Dedifferentiated amniotic fluid mesenchymal stem cell (primary cell): ENCODE measurements at regions not wholly inside any gene's neighbourhood (a gene's known extent, or its start where the extent isn't known, plus 50 kb on each side); places are given as distances from the start of the nearest gene placed in this dataset.

ENCODE experiments used
- DNase-seq: peaks from one replicate; pipeline ENCODE4 v3.0.0-alpha.2; 2016; ENCODE audit errors: extremely low spot score

- DNase-seq = no peak
Observed at GRCh38 chr5:155408465-155408864, 394.9 kb downstream of the KIF4B start.

GRCh38 chr5:155416765-155417164, 403.2 kb downstream of the KIF4B start:
- DNase-seq = no peak

GRCh38 chr5:155418960-155419579, 405.5 kb downstream of the KIF4B start:
- no peak for DNase-seq

GRCh38 chr5:155430192-155430591, 416.6 kb downstream of the KIF4B start:
- no peak for DNase-seq

DNA sequence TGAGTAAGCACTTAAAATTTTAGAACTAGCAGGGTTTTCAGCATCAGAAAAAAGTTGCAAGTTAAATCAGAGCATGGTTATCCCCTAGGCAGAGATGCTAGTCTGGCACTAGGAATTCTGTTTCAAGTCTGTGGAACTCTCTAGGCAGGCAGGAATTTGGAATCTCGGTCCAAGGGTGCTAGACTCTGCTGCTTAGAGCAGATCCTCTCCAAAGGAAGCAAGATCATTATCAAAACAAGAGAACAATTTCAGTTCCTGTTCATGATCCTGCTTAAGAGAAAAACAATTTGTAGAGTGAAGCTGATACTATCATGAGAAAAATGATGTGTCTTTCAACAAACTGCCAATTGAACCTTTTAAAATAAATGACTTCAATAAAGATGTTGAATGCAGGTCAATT, 420.7 kb downstream of the KIF4B start:
- no peak for DNase-seq

- no peak for DNase-seq
Observed at GRCh38 chr5:155434681-155435080, 421.1 kb downstream of the KIF4B start.

GRCh38 chr5:155441849-155442248, 428.3 kb downstream of the KIF4B start:
- no peak for DNase-seq

- DNase-seq = no peak
Observed at GRCh38 chr5:155451106-155451505, 437.6 kb downstream of the KIF4B start.

GRCh38 chr5:155455791-155456514, 442.4 kb downstream of the KIF4B start:
- DNase-seq = no peak

DNA sequence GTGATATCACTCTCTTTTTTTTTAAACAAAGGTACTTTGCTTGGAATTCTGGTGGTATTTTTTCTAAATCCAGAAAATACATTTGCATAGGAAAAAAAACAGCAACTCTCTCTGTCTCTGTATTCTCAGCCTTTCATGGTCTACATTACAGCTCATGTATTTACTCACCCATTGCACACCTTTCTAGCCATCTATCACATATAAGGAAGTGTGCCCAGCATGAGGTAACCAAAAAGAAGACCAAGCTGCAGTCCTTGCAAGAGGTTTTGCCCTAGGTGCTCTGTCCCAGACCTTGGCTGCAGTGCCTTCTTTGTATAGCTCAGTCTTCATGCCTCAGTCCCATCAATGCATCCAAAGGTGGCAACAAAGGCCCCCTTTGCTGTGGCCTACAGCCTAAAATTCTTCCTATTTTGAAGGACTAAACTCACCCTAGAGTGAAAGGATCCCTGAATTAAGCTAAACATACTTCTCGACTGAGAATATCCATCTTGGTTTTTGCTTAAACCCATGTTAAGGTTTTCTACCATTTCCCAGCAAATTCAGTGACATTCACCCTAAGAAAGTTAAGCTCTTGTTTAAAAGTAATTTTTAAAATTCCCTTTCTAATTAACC, 446.4 kb downstream of the KIF4B start:
- DNase-seq = no peak

DNA sequence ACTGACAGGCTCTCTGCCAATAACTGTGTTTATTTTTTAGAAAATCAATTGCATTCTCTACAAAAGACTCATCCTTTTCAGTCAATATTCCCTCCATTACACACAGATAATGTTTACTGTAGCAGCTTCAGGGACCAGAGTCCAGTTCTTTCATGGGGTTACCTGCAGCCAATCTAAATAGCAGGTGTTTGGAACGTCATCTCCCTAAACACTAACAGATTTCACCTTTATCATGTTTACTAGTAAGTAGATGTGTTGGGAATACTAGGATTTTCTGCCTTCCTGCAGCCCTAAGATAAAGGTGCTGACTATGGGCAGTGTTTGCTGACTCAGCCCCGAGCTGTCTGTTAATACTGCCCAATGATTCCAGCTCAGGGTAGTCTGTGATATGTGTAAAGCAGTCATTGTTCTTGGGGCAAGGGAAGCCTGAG, 447.0 kb downstream of the KIF4B start:
- DNase-seq = no peak

DNA sequence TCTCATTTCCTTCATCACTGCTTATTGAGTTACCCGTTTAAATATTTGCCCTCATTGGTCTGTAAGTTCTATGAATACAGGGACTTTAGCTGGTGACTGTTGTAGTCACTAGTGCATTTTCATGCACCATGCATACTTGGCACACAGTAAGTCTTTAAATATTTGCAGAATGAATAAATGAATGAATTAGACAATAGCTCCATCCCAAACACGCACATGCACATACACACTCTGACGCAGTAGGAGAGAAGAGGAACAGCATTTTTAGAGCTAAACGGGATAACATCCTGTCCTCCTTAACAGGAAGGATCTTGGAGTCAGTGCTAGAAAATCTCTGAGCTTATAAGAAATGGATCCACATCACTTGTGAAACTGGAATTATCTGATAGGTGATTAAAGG, 447.7 kb downstream of the KIF4B start:
- DNase-seq = no peak

GRCh38 chr5:155466851-155467250, 453.3 kb downstream of the KIF4B start:
- no peak for DNase-seq

DNA sequence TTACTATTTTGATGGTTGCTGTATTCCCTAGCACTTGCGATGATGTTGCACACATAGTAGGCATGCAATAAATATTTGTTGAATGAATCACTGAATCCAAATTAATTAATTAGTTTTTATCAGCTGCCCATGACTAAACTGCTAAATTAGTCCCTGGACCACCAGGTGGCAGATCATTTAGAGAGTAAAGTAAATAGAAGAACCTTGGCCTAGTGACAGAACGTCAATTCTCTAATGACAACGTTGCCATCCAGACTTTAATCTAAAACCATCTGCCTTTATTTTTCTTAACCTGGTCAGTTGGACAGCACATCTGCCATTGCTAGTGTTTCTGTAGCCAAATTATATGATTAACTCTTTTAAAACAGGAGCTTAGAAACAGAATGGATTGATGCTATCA, 457.5 kb downstream of the KIF4B start:
- DNase-seq = no peak

DNA sequence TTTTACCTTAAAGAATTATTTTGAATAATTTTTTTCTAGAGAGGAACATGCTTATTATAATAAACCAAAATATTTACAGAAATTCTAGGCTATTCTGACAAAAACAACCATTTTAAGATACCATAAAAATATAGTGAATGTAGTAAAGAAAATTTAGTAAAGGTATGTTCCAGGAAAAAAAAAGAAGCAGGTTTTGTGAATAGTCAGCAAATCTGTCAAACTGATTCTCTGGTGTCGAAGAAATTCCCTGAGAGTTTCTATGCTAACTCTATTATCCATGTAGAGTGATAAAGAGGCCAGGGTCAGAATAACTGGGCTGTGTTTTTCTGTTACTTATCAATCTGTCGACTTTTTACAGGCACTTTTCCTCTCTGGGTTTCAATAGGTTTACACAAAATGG, 459.2 kb downstream of the KIF4B start:
- DNase-seq = no peak

DNA sequence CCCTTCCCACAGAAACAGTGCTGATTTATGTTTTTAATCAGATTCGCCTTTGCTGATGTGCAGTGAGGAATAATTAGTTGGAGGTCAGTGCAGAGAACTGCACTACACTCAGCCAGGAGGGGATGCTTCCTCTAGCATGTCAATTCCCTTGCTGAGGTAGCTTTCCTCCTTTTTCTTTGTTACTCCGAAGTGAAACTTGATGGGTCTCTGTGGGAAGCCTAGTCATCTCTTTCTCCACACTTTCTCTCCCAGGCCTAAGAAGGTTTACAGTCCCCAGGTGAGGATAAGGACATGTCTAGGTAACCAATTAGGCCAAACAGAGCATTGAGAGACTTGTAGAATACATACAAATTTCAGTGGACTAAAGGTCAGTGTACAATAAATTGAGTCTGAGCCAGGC, 461.8 kb downstream of the KIF4B start:
- DNase-seq = no peak

DNA sequence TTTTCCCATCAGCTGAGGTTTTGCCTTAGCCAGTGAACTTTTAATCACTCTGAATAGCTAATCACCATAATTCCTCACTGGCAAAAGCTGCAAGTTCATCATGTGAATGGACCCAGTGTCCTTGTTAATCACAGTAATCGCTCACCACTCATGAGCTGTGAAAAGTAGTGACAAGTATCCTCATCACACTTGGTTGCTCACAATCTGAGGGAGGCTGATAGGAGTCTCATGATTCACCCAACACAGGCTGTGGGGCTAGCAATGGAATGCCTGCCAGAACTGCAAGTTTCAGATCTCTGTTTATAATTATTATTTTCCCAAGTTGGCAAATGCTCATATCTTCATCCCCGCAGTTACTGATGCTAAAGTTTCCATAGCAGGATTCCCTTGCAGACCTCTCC, 467.2 kb downstream of the KIF4B start:
- no peak for DNase-seq

DNA sequence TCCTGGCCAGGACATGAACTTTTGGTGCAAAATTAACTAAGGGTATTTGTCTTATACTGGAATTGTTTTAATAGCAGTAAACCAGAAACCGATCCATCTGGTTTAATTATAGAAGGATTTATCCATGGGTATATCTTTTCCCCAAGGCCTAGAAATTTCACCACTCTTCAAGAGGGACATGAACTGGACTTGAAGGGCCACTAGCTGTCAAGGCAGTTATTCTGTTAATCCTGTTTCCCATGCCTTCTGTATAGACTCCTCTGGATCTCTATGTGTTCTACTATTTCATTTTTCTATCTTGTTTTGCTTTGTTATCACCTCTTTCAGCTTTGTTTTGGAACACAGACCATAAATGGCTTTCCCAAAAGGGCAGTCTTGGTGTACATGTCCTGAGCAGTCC, 467.6 kb downstream of the KIF4B start:
- DNase-seq = no peak

DNA sequence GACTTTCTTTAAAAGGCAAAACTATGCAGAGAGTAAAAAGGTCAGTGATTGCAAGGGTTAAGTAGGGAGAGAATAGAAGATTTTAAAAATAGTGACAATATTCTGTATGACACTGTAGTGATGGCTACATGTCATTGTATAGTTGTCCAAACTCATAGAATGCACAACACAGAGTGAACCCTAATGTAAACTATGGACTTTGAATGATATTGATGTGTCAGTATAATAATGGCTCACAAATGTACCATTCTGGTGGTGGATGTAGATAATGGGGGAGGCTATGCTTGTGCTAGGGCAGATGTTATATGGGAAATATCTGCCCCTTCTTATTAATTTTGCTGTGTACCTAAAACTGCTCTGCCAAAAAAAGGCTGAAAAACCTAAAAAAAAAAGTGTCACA, 468.9 kb downstream of the KIF4B start:
- DNase-seq = no peak

DNA sequence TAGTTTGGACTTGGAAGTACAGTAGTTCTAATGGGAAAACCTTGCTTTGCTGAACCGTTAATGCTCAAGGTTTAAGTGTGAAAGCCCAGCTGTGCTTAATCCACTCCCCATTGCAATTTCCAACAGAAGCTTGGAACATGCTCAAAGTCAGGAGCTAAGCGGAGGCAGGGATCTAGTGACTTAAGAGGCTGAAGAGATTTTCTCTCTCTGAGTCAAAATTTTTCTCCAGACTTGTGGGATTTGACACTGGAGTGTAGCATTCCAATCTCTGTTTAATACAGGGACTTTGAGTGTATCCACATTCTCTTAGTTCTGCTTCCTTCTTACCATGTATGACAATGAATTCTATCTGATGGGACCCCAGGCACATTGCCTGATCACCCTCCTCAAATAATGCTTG, 471.8 kb downstream of the KIF4B start:
- no peak for DNase-seq

GRCh38 chr5:155489949-155490348, 476.4 kb downstream of the KIF4B start:
- DNase-seq = no peak

- no peak for DNase-seq
Observed at GRCh38 chr5:155492191-155492590, 478.6 kb downstream of the KIF4B start.

GRCh38 chr5:155504606-155505005, 491.1 kb downstream of the KIF4B start:
- no peak for DNase-seq
